Breast epithelium (tissue), 4 donors: ENCODE measurements at regions not wholly inside any gene's neighbourhood (a gene's known extent, or its start where the extent isn't known, plus 50 kb on each side); places are given as distances from the start of the nearest gene placed in this dataset.

Experiments used
- DNase-seq, 2 donors: peaks; one replicate each; pipeline ENCODE4 v3.0.0-alpha.2; 2019; ENCODE audit warnings: low spot score in 2 of 2
- H3K27ac ChIP-seq, 2 donors: fragments of 200-600 bp; sonication (generic) in 1 of 2; one replicate each; pipeline ENCODE4 v1.5.1; 2016 to 2019; ENCODE audit warnings: mild to moderate bottlenecking in 1 of 2
- H3K27me3 ChIP-seq, 2 donors: fragments of 200-600 bp; sonication (generic) in 1 of 2; one replicate each; pipeline versions ENCODE4 v1.5.1 to v1.6.0; 2017 to 2019; ENCODE audit warnings: control low read depth in 1 of 2, mild to moderate bottlenecking in 1 of 2
- H3K36me3 ChIP-seq: fragments of 200-600 bp; one replicate; pipeline ENCODE4 v1.5.1; 2019
- H3K4me1 ChIP-seq, 2 donors: fragments of 200-600 bp; sonication (generic); one replicate each; pipeline ENCODE4 v1.5.1; 2016 to 2019; ENCODE audit warnings: control low read depth in 1 of 2
- H3K4me3 ChIP-seq, 3 donors: fragments of 200-600 bp; sonication (generic); 1 replicate in 2 of 3; 2 replicates in 1 of 3; pipeline ENCODE4 v1.5.1; 2016 to 2019; ENCODE audit warnings: mild to moderate bottlenecking in 3 of 3, moderate library complexity in 2 of 3
- H3K9me3 ChIP-seq, 2 donors: fragments of 200-600 bp; sonication (generic) in 1 of 2; one replicate each; pipeline ENCODE4 v1.5.1; 2016 to 2019; ENCODE audit warnings: control low read depth in 1 of 2
- POLR2A ChIP-seq: fragments of 450-650 bp; IDR thresholded peaks from one replicate; pipeline ENCODE4 v1.6.1; 2016; ENCODE audit warnings: antibody characterized with exemption, mild to moderate bottlenecking, moderate library complexity
- POLR2AphosphoS5 ChIP-seq, 3 donors: sonication (generic); formaldehyde crosslinking; IDR thresholded peaks; one replicate each; pipeline ENCODE4 v1.6.1; 2017; ENCODE audit warnings: antibody characterized with exemption in 3 of 3
- intact Hi-C: fragments of 100-400 bp; cut with DNase I; formaldehyde crosslinking; loops from one replicate; pipeline ENCODE4 v1.15.1; 2023; ENCODE audit warnings: low total_unique reads
- TF ChIP-seq, protein P1 (sequence below), 3 donors: fragments of 450-650 bp; IDR thresholded peaks; one replicate each; pipeline ENCODE4 v1.5.1; 2016 to 2017; ENCODE audit warnings: antibody characterized with exemption in 3 of 3, mild to moderate bottlenecking in 3 of 3, moderate library complexity in 3 of 3

GRCh38 chr14:94971750-94972149, 185.6 kb downstream of the DICER1 start:
- no peaks in the 10 kb centered on the region for H3K4me1 ChIP-seq
- H3K27me3 ChIP-seq, result no peaks in the 10 kb centered on the region
- peak overlapping the region; percentile 73 to 93 for H3K27ac ChIP-seq
- intact Hi-C loops, result no loop called here
- H3K9me3 ChIP-seq, result no peaks in the 10 kb centered on the region
- TF ChIP-seq, protein P1, sequence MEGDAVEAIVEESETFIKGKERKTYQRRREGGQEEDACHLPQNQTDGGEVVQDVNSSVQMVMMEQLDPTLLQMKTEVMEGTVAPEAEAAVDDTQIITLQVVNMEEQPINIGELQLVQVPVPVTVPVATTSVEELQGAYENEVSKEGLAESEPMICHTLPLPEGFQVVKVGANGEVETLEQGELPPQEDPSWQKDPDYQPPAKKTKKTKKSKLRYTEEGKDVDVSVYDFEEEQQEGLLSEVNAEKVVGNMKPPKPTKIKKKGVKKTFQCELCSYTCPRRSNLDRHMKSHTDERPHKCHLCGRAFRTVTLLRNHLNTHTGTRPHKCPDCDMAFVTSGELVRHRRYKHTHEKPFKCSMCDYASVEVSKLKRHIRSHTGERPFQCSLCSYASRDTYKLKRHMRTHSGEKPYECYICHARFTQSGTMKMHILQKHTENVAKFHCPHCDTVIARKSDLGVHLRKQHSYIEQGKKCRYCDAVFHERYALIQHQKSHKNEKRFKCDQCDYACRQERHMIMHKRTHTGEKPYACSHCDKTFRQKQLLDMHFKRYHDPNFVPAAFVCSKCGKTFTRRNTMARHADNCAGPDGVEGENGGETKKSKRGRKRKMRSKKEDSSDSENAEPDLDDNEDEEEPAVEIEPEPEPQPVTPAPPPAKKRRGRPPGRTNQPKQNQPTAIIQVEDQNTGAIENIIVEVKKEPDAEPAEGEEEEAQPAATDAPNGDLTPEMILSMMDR (IDR thresholded peaks at IDR 0.05), result no peak
- TF ChIP-seq POLR2A (no peak), POLR2AphosphoS5 (IDR thresholded peaks at IDR 0.05) (peak in 1 of 3 donors; percentile 36)
- peak in 1 of 2 donors; percentile 75 for DNase-seq
- no peaks in the 10 kb centered on the region for H3K36me3 ChIP-seq
- H3K4me3 ChIP-seq, result peak overlapping the region in 2 of 3 donors; percentile 1 to 49

GRCh38 chr14:94970941-94971730, 186.2 kb downstream of the DICER1 start:
- Histone ChIP-seq H3K9me3 (no peaks in the 10 kb centered on the region), H3K4me1 (no peaks in the 10 kb centered on the region), H3K4me3 (peak overlapping the region in 2 of 3 donors; percentile 1 to 49), H3K36me3 (no peaks in the 10 kb centered on the region), H3K27me3 (no peaks in the 10 kb centered on the region), H3K27ac (peak overlapping the region; percentile 73 to 93)
- TF ChIP-seq POLR2A, result no peak
- peak in 2 of 3 donors; percentile 32 to 57 for TF ChIP-seq POLR2AphosphoS5 (IDR thresholded peaks at IDR 0.05)
- DNase-seq, result peak in 1 of 2 donors; percentile 41
- intact Hi-C loops, result no loop called here

- H3K27ac ChIP-seq, result peak overlapping the region in 1 of 2 donors; percentile 93
- intact Hi-C loops, result no loop called here
- no peak for DNase-seq
- no peaks in the 10 kb centered on the region for H3K36me3 ChIP-seq
- TF ChIP-seq, protein P1 (IDR thresholded peaks at IDR 0.05), result no peak
- no peak for TF ChIP-seq POLR2AphosphoS5 (IDR thresholded peaks at IDR 0.05)
- TF ChIP-seq POLR2A, result no peak
- no peaks in the 10 kb centered on the region for H3K4me1 ChIP-seq
- no peaks in the 10 kb centered on the region for H3K27me3 ChIP-seq
- H3K4me3 ChIP-seq, result no peak overlapping the region
- H3K9me3 ChIP-seq, result no peaks in the 10 kb centered on the region
These were observed 187.6 kb downstream of the DICER1 start for GRCh38 chr14:94969766-94970165.

GRCh38 chr14:94966868-94967267, 190.5 kb downstream of the DICER1 start:
- TF ChIP-seq POLR2A (no peak), POLR2AphosphoS5 (IDR thresholded peaks at IDR 0.05) (no peak)
- TF ChIP-seq, protein P1 (IDR thresholded peaks at IDR 0.05), result no peak
- intact Hi-C loops, result no loop called here
- H3K27me3 ChIP-seq, result no peaks in the 10 kb centered on the region
- no peak overlapping the region for H3K27ac ChIP-seq
- H3K9me3 ChIP-seq, result no peaks in the 10 kb centered on the region
- no peaks in the 10 kb centered on the region for H3K36me3 ChIP-seq
- no peaks in the 10 kb centered on the region for H3K4me1 ChIP-seq
- DNase-seq, result peak in 1 of 2 donors; percentile 10
- no peak overlapping the region for H3K4me3 ChIP-seq

DNA sequence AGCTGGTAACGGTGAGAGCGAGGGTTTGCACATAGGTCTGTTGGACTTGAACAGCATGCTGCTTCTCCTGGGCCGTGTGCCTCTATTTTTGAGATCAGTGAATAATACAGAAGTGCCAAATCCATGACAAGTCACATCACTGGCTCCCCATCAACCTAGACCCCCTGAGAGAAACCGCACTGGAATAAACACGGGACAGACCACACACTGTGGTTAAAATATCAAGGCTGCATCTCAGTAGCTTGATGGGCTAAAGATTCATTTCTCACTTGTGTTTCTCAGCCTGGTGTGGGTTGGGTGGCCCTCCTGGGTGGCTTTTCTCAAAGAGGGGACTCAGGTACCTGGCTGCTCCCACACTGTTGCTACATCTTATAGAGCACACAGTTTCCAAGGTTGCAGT, 191.0 kb downstream of the DICER1 start:
- Histone ChIP-seq H3K4me1 (no peaks in the 10 kb centered on the region), H3K36me3 (no peaks in the 10 kb centered on the region), H3K27ac (no peak overlapping the region), H3K27me3 (no peaks in the 10 kb centered on the region), H3K4me3 (no peak overlapping the region), H3K9me3 (no peaks in the 10 kb centered on the region)
- DNase-seq, result peak in 1 of 2 donors; percentile 2
- intact Hi-C loops, result no loop called here
- TF ChIP-seq POLR2A, result no peak
- TF ChIP-seq, protein P1 (IDR thresholded peaks at IDR 0.05), result no peak
- TF ChIP-seq POLR2AphosphoS5 (IDR thresholded peaks at IDR 0.05), result no peak
